PC-3 (cell line): ENCODE measurements at regions not wholly inside any gene's neighbourhood (a gene's known extent, or its start where the extent isn't known, plus 50 kb on each side); places are given as distances from the start of the nearest gene placed in this dataset.

Experiments
- ATAC-seq: fragments of 200-7000 bp; cut with Tn5 transposase; 2 replicates; pipeline ENCODE4 v1.9.1; 2020; ENCODE audit warnings: mild to moderate bottlenecking, moderate library complexity
- BruUV-seq: library from RNA; stranded (reverse); fragments of 400-500 nt; replicated peaks from 2 replicates; lab custom pipeline; 2021; lab: Mats Ljungman, UMichigan
- CTCF ChIA-PET: fragments of 300-600 bp; sonication (Branson Sonifier 250); formaldehyde crosslinking; loops from one replicate; lab custom pipeline; 2022; ENCODE audit warnings: antibody characterized with exemption; lab: Charles Lee
- POLR2A ChIA-PET: fragments of 300-600 bp; sonication (Branson Sonifier 250); formaldehyde crosslinking; loops from one replicate; lab custom pipeline; 2022; ENCODE audit warnings: antibody characterized with exemption; ENCODE audit not compliant: unreplicated experiment; lab: Charles Lee
- DNase-seq: peaks from one replicate; pipeline ENCODE4 v3.0.0-alpha.2; 2015
- H2AFZ ChIP-seq: fragments of 300-600 bp; sonication (generic); 2 replicates; pipeline ENCODE4 v1.6.0; 2016; ENCODE audit warnings: antibody characterized with exemption, low read length
- H3F3A ChIP-seq: fragments of 300-600 bp; sonication (generic); one replicate; pipeline ENCODE4 v1.6.0; 2017; ENCODE audit warnings: antibody characterized with exemption, low read length, control low read depth, mild to moderate bottlenecking; ENCODE audit not compliant: unreplicated experiment
- H3K27ac ChIP-seq: fragments of 300-600 bp; sonication (generic); 2 replicates; pipeline ENCODE4 v1.5.1; 2016; ENCODE audit warnings: mild to moderate bottlenecking, low read length
- H3K27me3 ChIP-seq: fragments of 300-600 bp; sonication (generic); 2 replicates; pipeline ENCODE4 v1.6.1; 2016; ENCODE audit warnings: low read length, mixed read lengths
- H3K36me3 ChIP-seq: fragments of 300-600 bp; sonication (generic); 2 replicates; pipeline ENCODE4 v1.6.1; 2016; ENCODE audit warnings: low read depth, mixed run types, low read length, mixed read lengths
- H3K4me1 ChIP-seq: fragments of 300-600 bp; sonication (generic); 2 replicates; pipeline ENCODE4 v1.5.1; 2016; ENCODE audit warnings: low read length; ENCODE audit not compliant: insufficient read depth
- H3K4me2 ChIP-seq: fragments of 300-600 bp; sonication (generic); 2 replicates; pipeline ENCODE4 v1.6.0; 2016; ENCODE audit warnings: low read length
- H3K4me3 ChIP-seq: fragments of 300-600 bp; sonication (generic); 2 replicates; pipeline ENCODE4 v1.5.1; 2016; ENCODE audit warnings: mild to moderate bottlenecking, low read length, mixed read lengths
- H3K79me2 ChIP-seq: fragments of 300-600 bp; sonication (generic); 2 replicates; pipeline ENCODE4 v1.6.1; 2017; ENCODE audit warnings: low read length, mixed read lengths
- H3K9ac ChIP-seq: fragments of 300-600 bp; sonication (generic); 2 replicates; pipeline ENCODE4 v1.6.0; 2016; ENCODE audit warnings: mild to moderate bottlenecking, low read length
- H3K9me2 ChIP-seq: fragments of 300-600 bp; sonication (generic); replicated peaks from 2 replicates; pipeline ENCODE4 v1.6.1; 2016; ENCODE audit warnings: mixed run types, low read length, mixed read lengths
- H3K9me3 ChIP-seq: fragments of 300-600 bp; sonication (generic); 2 replicates; pipeline ENCODE4 v1.6.1; 2016; ENCODE audit warnings: low read length, mixed read lengths
- H4K20me1 ChIP-seq: fragments of 300-600 bp; sonication (generic); 2 replicates; pipeline ENCODE4 v1.6.1; 2016; ENCODE audit warnings: low read length, mixed read lengths
- EZH2 ChIP-seq: fragments of 300-600 bp; sonication (generic); IDR thresholded peaks from one replicate; pipeline ENCODE4 v1.6.1; 2017; ENCODE audit warnings: antibody characterized with exemption, mild to moderate bottlenecking, low read length; ENCODE audit not compliant: unreplicated experiment
- EZH2phosphoT487 ChIP-seq: fragments of 300-600 bp; sonication (generic); IDR thresholded peaks from 2 replicates; pipeline ENCODE4 v1.6.1; 2018; ENCODE audit warnings: mild to moderate bottlenecking, antibody characterized with exemption, low read length, borderline replicate concordance
- intact Hi-C: fragments of 100-400 bp; cut with micrococcal nuclease; formaldehyde crosslinking; loops from 2 replicates; pipeline ENCODE4 v1.9.0; 2023
- TF ChIP-seq, protein P1 (sequence below): fragments of 300-600 bp; sonication (generic); conservative IDR thresholded peaks from 2 replicates; pipeline ENCODE4 v1.5.1; 2017; ENCODE audit warnings: antibody characterized with exemption, low read depth, mild to moderate bottlenecking, low read length

DNA sequence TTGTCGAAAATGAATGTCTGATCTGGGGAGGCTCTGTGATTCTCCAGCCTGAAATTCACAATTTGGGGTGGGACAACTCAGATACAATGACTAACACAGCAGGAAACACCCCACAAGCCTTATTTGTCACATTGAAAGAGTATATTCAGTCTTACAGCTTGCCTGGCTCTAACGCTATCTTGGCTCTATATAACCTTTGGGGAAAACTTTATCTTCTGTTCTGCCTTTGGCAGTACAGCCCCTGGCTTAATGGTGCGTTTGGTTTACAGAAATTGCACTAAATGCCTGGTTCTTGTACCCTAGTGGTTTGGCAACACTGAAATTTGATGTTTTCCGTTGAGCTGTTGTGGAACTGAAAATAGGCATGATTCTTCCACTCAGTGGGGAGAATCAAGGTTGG, 178.1 kb upstream of the VEGFC start:
- no peaks in the 10 kb centered on the region for H4K20me1 ChIP-seq
- no peaks in the 10 kb centered on the region for H3K27me3 ChIP-seq
- DNase-seq (no peak), ATAC-seq (no peak)
- no TSS peak for BruUV-seq
- peaks cover 11% of the 10 kb centered on the region for H3F3A ChIP-seq
- no peaks in the 10 kb centered on the region for H3K36me3 ChIP-seq
- H3K9me2 ChIP-seq = no peaks in the 10 kb centered on the region
- ChIA-PET CTCF (no interaction called here), POLR2A (no interaction called here)
- TF ChIP-seq, protein P1, sequence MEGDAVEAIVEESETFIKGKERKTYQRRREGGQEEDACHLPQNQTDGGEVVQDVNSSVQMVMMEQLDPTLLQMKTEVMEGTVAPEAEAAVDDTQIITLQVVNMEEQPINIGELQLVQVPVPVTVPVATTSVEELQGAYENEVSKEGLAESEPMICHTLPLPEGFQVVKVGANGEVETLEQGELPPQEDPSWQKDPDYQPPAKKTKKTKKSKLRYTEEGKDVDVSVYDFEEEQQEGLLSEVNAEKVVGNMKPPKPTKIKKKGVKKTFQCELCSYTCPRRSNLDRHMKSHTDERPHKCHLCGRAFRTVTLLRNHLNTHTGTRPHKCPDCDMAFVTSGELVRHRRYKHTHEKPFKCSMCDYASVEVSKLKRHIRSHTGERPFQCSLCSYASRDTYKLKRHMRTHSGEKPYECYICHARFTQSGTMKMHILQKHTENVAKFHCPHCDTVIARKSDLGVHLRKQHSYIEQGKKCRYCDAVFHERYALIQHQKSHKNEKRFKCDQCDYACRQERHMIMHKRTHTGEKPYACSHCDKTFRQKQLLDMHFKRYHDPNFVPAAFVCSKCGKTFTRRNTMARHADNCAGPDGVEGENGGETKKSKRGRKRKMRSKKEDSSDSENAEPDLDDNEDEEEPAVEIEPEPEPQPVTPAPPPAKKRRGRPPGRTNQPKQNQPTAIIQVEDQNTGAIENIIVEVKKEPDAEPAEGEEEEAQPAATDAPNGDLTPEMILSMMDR = no peak
- TF ChIP-seq EZH2 (no peak), EZH2phosphoT487 (no peak)
- H3K9ac ChIP-seq = no peak overlapping the region
- H3K79me2 ChIP-seq = no peaks in the 10 kb centered on the region
- intact Hi-C loops = loop anchor here (10.0 kb wide), 1 partner anchor 74 kb away; no protein-coding TSS in a partner anchor
- peaks cover 21% of the 10 kb centered on the region for H3K4me1 ChIP-seq
- no peak overlapping the region for H2AFZ ChIP-seq
- no peaks in the 10 kb centered on the region for H3K9me3 ChIP-seq
- no peak overlapping the region for H3K4me3 ChIP-seq
- H3K4me2 ChIP-seq = no peak overlapping the region
- peak overlapping the region; percentile 80 for H3K27ac ChIP-seq

DNA sequence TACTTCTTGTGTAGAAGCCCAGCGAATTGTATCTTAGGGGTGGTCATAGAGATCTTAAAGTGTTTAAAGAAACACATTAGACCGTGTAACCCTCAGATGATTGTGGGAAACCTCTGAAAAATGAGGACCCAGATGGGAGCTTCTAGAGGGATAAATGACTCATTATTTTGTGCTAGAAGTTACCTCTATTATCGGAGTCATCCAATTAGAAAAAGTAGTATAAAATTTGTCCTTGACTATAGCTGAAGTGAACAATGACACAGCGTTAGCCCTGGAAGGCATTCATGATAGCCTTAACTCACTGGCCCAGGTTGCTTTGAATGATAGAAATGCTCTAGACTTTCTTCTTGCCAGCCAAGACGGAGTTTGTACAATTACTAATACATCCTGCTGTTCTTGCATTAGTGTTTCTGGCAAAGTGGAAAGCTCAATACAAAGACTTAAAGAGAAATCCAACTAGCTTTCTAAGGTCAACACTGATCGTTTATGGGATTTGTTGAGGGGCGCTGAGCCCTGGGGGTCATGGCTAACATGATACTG, 178.9 kb upstream of the VEGFC start:
- H3K27me3 ChIP-seq = no peaks in the 10 kb centered on the region
- peak; percentile 95 for ATAC-seq
- POLR2A ChIA-PET = interaction anchor here (0.5 to 0.7 kb wide), 3 partner anchors 37 to 135 kb away, joined by 9 to 15 read pairs (median 9); no protein-coding TSS in a partner anchor
- H3K9me3 ChIP-seq = no peaks in the 10 kb centered on the region
- H3K4me1 ChIP-seq = peaks cover 21% of the 10 kb centered on the region
- H3K4me2 ChIP-seq = peak overlapping the region; percentile 43
- peak overlapping the region; percentile 37; the same call in 1 of the 2 replicates for H3K9ac ChIP-seq
- H3K79me2 ChIP-seq = no peaks in the 10 kb centered on the region
- TF ChIP-seq, protein P1 = no peak
- TF ChIP-seq EZH2 (no peak), EZH2phosphoT487 (no peak)
- intact Hi-C loops = loop anchor here (10.0 kb wide), 1 partner anchor 73 kb away; no protein-coding TSS in a partner anchor
- peak overlapping the region; percentile 80 for H3K27ac ChIP-seq
- DNase-seq = peak; percentile 66
- no peaks in the 10 kb centered on the region for H3K9me2 ChIP-seq
- peaks cover 11% of the 10 kb centered on the region for H3F3A ChIP-seq
- no TSS peak for BruUV-seq
- H3K36me3 ChIP-seq = no peaks in the 10 kb centered on the region
- H2AFZ ChIP-seq = peak overlapping the region; percentile 50; the same call in 1 of the 2 replicates
- no peak overlapping the region for H3K4me3 ChIP-seq
- CTCF ChIA-PET = interaction anchor here (0.7 kb wide), 1 partner anchor 278 kb away, joined by 3 read pairs; no protein-coding TSS in a partner anchor
- H4K20me1 ChIP-seq = no peaks in the 10 kb centered on the region

DNA sequence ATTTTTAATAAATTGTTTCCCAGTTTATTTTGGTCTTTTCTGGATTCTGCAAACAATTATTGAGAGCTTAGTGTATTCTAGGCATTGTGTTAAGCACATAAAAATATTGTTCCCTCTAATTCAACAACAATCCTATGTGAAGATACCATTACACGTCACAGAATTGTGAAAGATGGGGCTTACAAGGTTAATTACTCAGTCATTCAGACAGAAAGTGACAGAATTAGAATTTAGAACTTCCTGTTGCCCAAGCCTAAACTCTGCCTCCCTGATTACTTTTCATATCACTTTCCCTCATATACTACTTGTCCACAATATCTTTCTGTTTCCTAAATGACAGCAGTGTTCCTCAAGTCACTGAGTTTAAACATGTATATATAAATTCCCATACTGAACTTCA, 186.7 kb upstream of the VEGFC start:
- Histone ChIP-seq H3K36me3 (no peaks in the 10 kb centered on the region), H3K9me3 (no peaks in the 10 kb centered on the region), H3K4me2 (no peak overlapping the region), H3K27ac (no peak overlapping the region), H3K4me1 (peaks cover 7% of the 10 kb centered on the region; the same call in 1 of the 2 replicates), H3K4me3 (no peak overlapping the region), H4K20me1 (no peaks in the 10 kb centered on the region), H3F3A (no peaks in the 10 kb centered on the region), H3K9me2 (no peaks in the 10 kb centered on the region), H3K79me2 (no peaks in the 10 kb centered on the region), H3K27me3 (no peaks in the 10 kb centered on the region), H3K9ac (no peak overlapping the region), H2AFZ (no peak overlapping the region)
- POLR2A ChIA-PET = interaction anchor here (0.7 kb wide), 1 partner anchor 80 kb away, joined by 5 read pairs; no protein-coding TSS in a partner anchor
- no peak for TF ChIP-seq EZH2phosphoT487
- TF ChIP-seq EZH2 = no peak
- TF ChIP-seq, protein P1 = no peak
- CTCF ChIA-PET = no interaction called here
- intact Hi-C loops = loop anchor here (10.0 kb wide), 1 partner anchor 65 kb away; no protein-coding TSS in a partner anchor
- no peak for DNase-seq
- no TSS peak for BruUV-seq
- no peak for ATAC-seq
